NCI-H2227 (cell line): ENCODE measurements at regions not wholly inside any gene's neighbourhood (a gene's known extent, or its start where the extent isn't known, plus 50 kb on each side); places are given as distances from the start of the nearest gene placed in this dataset.
"Not testable (repeated sequence)": the region's sequence is repeated elsewhere in the genome, so short reads cannot be mapped to it uniquely, and the experiment has no call there.

ENCODE experiments used
- DNase-seq: peaks from one replicate; lab custom pipeline; 2025; ENCODE audit not compliant: unreplicated experiment; lab: John Stamatoyannopoulos, UW

DNA sequence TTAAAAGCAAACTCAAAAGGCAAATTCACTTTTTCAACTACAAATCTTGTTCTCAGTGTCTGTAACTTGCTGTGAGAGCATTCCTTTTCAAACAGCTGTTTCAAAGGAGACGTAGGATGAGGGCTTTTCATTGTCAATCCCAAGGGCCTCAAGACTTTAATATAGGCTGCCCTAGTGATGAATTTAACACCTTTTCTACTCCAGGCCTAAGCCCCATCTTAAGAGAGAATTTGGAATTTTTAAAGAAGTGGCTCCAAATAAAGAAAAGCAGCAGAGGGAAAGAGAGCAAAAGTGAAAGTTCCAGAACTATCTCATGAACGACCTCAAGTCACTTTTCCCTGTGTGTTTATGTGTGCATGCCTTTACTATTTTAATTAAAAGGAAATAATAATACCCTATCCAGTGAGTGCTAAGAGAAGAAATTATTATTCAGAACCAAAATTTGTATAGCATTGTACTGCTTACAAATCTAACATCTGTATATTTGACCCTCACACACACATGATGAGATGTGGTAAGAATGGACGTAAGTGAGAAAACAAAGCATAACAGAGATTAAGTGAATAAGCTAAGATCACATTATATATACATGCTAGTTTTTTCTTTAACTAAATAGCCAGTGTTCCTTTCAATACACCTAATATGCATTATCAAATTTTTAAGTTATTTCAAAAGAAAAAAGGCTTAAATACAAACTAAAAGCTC lies 196.4 kb downstream of the VGLL3 start:
- DNase-seq, result no peak

DNA sequence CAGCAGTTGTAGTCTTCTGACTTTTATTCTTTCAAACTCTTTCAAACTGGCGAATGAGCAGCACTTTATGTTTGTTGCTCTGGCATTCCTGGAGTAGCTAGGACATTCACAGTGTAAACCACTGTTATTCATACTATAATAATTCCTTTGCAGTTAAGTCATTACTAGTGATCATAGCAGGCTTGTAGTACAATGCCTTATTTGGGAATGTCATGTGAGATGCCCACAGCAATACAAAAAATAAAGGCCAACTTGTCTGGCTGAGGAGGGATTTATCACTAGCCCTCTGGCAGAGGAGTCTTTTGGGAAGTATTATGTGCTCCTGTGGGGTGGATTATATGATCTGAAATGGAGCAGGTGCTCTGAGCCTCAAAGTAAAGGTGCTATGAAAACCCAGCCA lies 197.2 kb downstream of the VGLL3 start:
- DNase-seq, result no peak

GRCh38 chr3:86792316-86792715 lies 198.6 kb downstream of the VGLL3 start:
- DNase-seq, result no peak

- DNase-seq, result no peak
These were observed 199.9 kb downstream of the VGLL3 start for GRCh38 chr3:86790884-86791549.

GRCh38 chr3:86788371-86788770 lies 202.6 kb downstream of the VGLL3 start:
- DNase-seq, result no peak

GRCh38 chr3:86787091-86787490 lies 203.9 kb downstream of the VGLL3 start:
- no peak for DNase-seq

GRCh38 chr3:86785386-86785785 lies 205.6 kb downstream of the VGLL3 start:
- no peak for DNase-seq

DNA sequence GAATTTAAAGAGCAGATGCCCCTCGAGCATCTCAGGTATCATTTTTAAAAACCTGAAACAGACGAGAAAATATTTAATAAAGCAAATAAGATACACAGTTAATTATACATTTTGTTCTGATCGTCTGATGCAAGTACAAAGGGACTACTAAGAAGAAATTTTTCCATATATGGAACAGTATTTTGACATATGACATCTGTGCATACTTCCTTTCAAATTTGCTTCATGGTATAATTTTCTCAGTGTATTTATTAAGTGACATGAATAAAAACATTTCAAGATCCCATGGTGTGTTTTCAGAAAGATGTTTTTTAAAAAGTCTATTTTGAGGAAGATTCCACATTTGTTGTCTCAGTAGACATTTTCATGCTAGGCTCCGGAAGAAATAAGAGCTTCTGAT lies 208.1 kb downstream of the VGLL3 start:
- no peak for DNase-seq

- DNase-seq, result no peak
These were observed 208.7 kb downstream of the VGLL3 start for GRCh38 chr3:86782286-86782685.

- peak; percentile 15 for DNase-seq
These were observed 216.8 kb downstream of the VGLL3 start for GRCh38 chr3:86774082-86774691.

DNA sequence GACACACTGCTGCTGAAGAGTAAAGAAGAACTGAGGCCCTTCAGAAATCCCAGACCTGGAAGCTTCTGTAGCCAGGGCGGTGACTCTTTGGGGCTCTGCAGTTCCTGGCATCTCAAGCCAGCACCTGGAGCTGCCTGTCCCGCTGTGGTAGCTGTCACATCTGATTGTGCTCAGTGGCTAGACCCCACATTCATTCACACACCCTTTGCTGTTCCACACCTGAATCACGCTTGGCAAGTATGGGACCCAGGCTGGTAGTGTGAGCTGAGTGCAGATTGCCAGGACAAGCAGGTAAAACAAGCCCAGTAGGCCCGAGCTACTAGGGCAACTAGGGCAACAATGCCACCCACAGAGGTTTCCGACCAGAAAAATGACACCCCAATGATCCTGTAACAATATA lies 218.2 kb downstream of the VGLL3 start:
- no peak for DNase-seq

DNA sequence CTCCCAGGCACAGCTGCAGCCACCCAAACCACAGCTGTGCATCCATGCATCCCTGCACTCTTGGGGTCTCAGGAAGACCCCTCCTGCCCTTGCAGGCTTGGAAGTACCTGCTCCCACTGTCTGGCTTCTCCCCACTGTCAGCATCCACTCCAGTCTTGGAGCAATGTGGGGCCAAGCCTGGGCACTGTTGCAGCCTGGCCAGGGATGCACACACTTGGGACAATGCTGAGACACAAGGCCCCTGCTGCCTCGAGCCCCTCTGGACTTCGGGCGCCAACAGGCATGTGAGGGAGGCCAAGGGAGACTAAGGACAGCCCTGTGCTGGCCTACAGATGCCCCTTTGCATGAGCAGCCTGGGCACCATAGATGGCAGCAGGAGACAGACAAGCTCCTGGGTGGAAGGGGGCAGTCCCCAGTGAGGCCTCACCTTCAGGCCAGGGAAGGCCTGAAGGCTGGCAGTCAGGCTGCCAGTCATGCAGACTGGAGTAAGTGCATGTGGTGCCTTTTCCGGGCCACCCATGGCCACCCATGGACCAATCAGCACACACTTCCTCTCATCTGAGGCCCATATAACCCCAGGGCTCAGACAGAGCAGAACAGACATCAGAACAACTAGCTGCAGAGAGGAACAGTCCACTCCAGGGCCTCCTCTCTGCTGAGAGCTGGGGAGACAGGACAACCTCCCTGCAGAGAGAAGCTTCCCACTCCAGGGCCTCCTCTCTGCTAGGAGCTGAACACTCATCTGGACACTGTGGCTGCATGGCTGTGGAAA lies 219.0 kb downstream of the VGLL3 start:
- no peak for DNase-seq

DNA sequence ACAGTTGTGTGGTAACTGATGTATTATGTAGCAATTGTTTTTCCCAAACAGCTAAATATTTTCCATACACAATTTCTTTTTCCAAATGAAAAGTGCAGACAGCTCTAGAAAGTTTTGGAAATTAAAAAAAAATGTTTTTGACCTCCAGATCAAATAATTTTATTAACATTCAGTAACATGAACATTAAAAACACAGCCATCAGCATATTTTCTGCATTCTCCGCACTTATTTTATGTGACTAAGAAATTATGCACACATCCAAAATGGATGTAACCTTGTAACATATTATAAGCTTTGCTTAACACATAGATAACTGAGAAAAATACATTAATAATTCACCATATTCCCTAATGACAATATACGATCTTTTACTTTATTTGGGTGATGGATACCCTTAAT lies 224.6 kb downstream of the VGLL3 start:
- no peak for DNase-seq

GRCh38 chr3:86757322-86758179 lies 233.4 kb downstream of the VGLL3 start:
- DNase-seq, result not testable (repeated sequence)

GRCh38 chr3:86748015-86748414 lies 242.9 kb downstream of the VGLL3 start:
- no peak for DNase-seq

DNA sequence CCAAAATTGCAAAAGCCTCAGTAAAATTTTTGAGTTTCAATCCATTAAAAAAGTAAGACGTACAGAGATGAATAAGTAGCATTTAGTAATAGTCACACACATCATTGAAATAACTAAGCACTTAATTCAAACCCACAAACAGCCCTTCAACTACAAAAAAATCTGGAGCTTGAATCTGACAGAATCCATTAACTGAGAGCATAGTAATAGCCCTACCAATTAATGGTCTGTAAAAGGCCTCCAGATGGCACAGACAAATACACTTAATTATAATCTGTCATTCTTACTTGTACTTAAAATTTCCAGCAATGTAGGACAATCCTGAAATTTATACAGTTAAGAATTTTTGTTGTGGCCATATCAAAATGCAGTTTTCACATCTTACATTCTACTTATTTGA lies 246.9 kb downstream of the VGLL3 start:
- peak; percentile 1 for DNase-seq

DNA sequence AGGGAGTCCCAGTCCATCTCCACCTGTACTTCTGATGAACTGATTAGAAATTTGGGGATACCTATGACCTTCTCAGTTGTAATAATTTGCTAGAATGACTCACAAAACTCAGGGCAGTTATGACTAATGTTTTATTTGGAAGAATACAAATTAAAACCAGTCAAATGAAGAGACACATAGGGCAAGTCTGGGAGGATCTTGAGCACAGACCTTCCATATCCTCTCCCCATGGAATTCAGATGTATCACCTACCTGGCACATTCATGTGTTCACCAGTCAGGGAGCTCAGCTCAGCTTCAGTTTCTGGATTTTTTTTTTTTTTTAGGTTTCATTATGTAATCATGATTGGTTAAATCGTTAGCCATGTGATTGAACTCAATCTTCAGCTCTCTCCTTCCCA lies 247.7 kb downstream of the VGLL3 start:
- no peak for DNase-seq

DNA sequence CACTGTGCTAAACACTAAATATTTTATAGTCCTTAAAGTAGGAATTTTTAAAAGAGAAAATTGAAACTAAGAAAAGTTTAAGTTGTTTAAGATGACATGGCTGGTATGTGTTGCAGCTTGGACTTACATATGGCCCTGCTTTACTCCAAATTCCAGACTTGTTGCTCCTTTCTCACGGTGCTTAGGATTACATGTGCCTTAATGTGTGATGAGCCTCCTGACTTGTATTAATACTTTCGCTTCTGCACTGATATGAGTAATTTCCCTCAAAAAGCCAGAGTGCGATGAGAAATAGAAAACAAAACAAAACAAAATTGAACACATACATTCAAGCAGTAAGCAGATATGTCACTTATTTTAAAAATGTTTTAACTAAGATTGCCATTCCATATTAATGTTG lies 250.2 kb downstream of the VGLL3 start:
- DNase-seq, result no peak

- DNase-seq, result peak; percentile 0
These were observed 251.7 kb downstream of the VGLL3 start for GRCh38 chr3:86739244-86739643.

GRCh38 chr3:86738684-86739083 lies 252.3 kb downstream of the VGLL3 start:
- DNase-seq, result no peak

DNA sequence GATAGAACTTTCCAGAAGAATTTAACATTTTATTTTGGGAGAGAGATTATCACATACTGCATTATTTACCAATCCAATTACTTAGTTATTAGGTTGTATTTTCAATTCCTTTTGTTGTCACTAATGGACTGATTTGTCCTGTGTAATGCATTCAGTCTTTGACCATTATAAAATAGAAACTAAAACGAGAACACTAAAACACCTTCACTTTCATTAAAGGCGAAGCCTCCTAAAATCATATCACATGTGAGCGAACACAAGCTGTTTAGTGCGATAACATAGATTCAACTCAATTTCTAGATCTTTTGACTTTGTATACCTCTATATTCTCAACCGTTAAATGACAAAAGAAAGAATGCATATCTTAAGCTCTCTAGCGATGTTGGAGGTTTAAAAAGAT lies 253.4 kb downstream of the VGLL3 start:
- no peak for DNase-seq
